Bone marrow (tissue), 2 donors: ENCODE measurements at regions not wholly inside any gene's neighbourhood (a gene's known extent, or its start where the extent isn't known, plus 50 kb on each side); places are given as distances from the start of the nearest gene placed in this dataset.
"Not testable (repeated sequence)": the region's sequence is repeated elsewhere in the genome, so short reads cannot be mapped to it uniquely, and the experiment has no call there.

Experiments
- DNase-seq, 2 donors: peaks; one replicate each; lab custom pipeline; 2025; lab: John Stamatoyannopoulos, UW

GRCh38 chr1:208717525-208717924, 473.3 kb upstream of the PLXNA2 start:
- DNase-seq = no peak

GRCh38 chr1:208722592-208722991, 478.4 kb upstream of the PLXNA2 start:
- no peak for DNase-seq

GRCh38 chr1:208724079-208724478, 479.9 kb upstream of the PLXNA2 start:
- DNase-seq = no peak

- no peak for DNase-seq
Measured at GRCh38 chr1:208728815-208729214, 484.6 kb upstream of the PLXNA2 start.

- no peak for DNase-seq
Measured at GRCh38 chr1:208731981-208732821, 488.0 kb upstream of the PLXNA2 start.

- no peak for DNase-seq
Measured at GRCh38 chr1:208737161-208737560, 493.0 kb upstream of the PLXNA2 start.

- DNase-seq = no peak
Measured at GRCh38 chr1:208737922-208738321, 493.7 kb upstream of the PLXNA2 start.

GRCh38 chr1:208739636-208740035, 495.5 kb upstream of the PLXNA2 start:
- DNase-seq = not testable (repeated sequence)

GRCh38 chr1:208741296-208741695, 497.1 kb upstream of the PLXNA2 start:
- no peak for DNase-seq

GRCh38 chr1:208743361-208743760, 499.2 kb upstream of the PLXNA2 start:
- no peak for DNase-seq

GRCh38 chr1:208747979-208748378, 503.8 kb upstream of the PLXNA2 start:
- no peak for DNase-seq

GRCh38 chr1:208748387-208749165, 504.4 kb upstream of the PLXNA2 start:
- DNase-seq = no peak

- DNase-seq = no peak
Measured at GRCh38 chr1:208756339-208756981, 512.3 kb upstream of the PLXNA2 start.

GRCh38 chr1:208757846-208758245, 513.7 kb upstream of the PLXNA2 start:
- DNase-seq = no peak

- no peak for DNase-seq
Measured at GRCh38 chr1:208759255-208759654, 515.1 kb upstream of the PLXNA2 start.

GRCh38 chr1:208763971-208764370, 519.8 kb upstream of the PLXNA2 start:
- no peak for DNase-seq

GRCh38 chr1:208766832-208767231, 522.6 kb upstream of the PLXNA2 start:
- DNase-seq = no peak

GRCh38 chr1:208767816-208768215, 523.6 kb upstream of the PLXNA2 start:
- no peak for DNase-seq

- DNase-seq = no peak
Measured at GRCh38 chr1:208772891-208773290, 528.7 kb upstream of the PLXNA2 start.

GRCh38 chr1:208775841-208776240, 531.7 kb upstream of the PLXNA2 start:
- no peak for DNase-seq

GRCh38 chr1:208778417-208778816, 534.2 kb upstream of the PLXNA2 start:
- DNase-seq = no peak

GRCh38 chr1:208781391-208782045, 537.3 kb upstream of the PLXNA2 start:
- no peak for DNase-seq
